Stimulated activated CD4-positive, alpha-beta T cell treated with anti-CD3 and anti-CD28 coated beads, Interleukin-1b, Interleukin-23, amount 100 ng/mL, for 48 hours (primary cell): ENCODE measurements at regions not wholly inside any gene's neighbourhood (a gene's known extent, or its start where the extent isn't known, plus 50 kb on each side); places are given as distances from the start of the nearest gene placed in this dataset.
A peak's percentile ranks its signal among the peaks of the same experiment; 100 is the strongest.

Source experiments
- DNase-seq: peaks from one replicate; pipeline ENCODE4 v3.0.0-alpha.2; 2020

- DNase-seq, result no peak
Measured at GRCh38 chr7:30212701-30213111, 71.7 kb upstream of the ZNRF2 start.

- DNase-seq, result no peak
Measured at GRCh38 chr7:30213637-30214036, 70.8 kb upstream of the ZNRF2 start.

- no peak for DNase-seq
Measured at GRCh38 chr7:30214651-30215137, 69.7 kb upstream of the ZNRF2 start.

- no peak for DNase-seq
Measured at GRCh38 chr7:30221764-30222163, 62.6 kb upstream of the ZNRF2 start.

GRCh38 chr7:30222515-30223215, 61.7 kb upstream of the ZNRF2 start:
- no peak for DNase-seq

- no peak for DNase-seq
Measured at GRCh38 chr7:30223896-30224295, 60.5 kb upstream of the ZNRF2 start.

- DNase-seq, result no peak
Measured at GRCh38 chr7:30224511-30225062, 59.8 kb upstream of the ZNRF2 start.

GRCh38 chr7:30225863-30226613, 58.4 kb upstream of the ZNRF2 start:
- peak; percentile 4 for DNase-seq

GRCh38 chr7:30226614-30227268, 57.7 kb upstream of the ZNRF2 start:
- DNase-seq, result no peak

GRCh38 chr7:30231271-30231670, 53.1 kb upstream of the ZNRF2 start:
- no peak for DNase-seq

- no peak for DNase-seq
Measured at GRCh38 chr7:30232391-30232790, 52.0 kb upstream of the ZNRF2 start.
